Hippocampal formation (tissue), 2 donors: ENCODE measurements at regions not wholly inside any gene's neighbourhood (a gene's known extent, or its start where the extent isn't known, plus 50 kb on each side); places are given as distances from the start of the nearest gene placed in this dataset.
"Not testable (repeated sequence)": the region's sequence is repeated elsewhere in the genome, so short reads cannot be mapped to it uniquely, and the experiment has no call there.

Experiments
- DNase-seq, 2 donors: peaks; one replicate each; lab custom pipeline; 2025; lab: John Stamatoyannopoulos, UW

DNA sequence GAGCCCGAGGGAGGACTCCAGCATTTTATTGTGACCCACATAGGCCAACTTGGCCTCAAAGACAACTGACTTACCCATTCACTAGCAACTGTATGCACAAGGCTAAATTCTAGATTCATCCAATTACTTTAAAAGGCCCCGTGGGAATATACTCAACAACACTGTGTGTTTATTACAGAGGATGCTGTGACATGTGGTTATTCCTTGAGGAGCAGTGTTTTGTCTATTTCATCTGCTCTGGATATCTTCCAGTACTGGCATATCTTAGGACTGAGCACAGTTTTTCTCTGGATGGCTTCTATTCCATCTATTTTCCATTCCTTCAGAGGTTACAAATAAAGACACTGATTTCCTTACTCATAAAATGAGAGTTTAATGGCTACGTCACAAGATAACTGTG is 87.2 kb upstream of the KRAS start:
- no peak for DNase-seq

DNA sequence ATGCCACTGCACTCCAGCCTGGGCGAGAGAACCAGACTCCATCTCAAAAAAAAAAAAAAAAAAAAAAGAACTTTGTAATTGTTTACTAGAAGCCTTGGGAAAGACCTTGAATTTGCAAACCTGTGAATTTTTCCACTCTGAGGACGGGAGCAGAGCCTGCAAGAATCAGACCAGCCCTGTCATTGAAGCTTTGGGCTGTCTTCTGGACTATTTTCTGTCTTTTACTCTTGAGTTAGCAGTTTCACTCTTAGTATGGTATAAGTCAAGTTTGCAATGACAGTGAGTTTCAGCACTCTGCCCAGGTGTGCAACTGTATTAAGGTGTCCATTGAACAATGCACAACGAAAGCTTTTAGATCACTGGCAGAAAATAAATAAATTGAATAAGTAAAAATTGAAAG is 81.4 kb upstream of the KRAS start:
- no peak for DNase-seq

DNA sequence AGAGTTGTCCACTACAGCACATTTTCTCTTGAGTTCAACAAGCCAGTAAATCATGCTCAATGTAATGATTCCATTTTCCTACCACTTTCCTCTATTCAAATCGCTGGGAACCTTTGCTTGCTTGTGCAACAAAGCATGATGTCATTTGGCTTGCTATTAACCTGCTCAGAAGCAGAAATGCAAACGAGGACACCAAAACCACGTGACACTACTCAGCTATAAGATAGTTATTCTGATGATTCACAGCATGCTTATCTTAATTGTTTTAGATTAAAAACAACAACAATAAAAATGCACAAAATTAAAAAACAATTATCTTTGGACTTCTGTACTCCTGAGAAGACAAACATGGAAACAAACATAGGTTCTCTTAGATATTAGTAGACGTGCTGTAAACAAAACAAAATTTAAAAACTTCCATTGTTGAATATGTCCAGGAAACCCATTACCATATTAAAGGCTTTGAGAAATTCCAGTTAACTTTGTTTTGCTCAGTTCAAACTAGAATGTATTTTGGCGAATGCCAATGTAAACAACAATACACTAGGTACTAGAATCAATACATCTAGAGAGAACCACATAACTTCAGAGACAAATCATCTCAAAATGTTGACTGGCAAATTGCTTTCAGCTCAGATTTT is 77.5 kb upstream of the KRAS start:
- DNase-seq, result no peak

DNA sequence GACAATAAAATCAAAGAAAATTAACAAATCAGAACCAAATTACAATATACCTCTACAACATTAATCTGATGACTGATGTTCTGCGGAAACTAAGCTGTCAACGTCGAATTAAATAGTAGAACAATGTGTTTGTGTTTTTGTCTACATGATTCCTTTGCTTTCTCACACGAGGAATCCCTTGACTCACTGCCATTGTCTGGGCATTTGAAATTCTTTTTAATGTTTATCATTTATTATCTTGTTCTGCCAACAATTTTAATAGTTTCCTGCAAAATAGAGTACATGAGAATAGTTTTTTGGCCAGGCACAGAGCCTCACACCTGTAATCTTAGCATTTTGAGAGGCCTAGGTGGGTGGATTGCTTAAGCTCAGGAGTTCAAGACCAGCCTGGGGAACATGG is 76.6 kb upstream of the KRAS start:
- DNase-seq, result no peak

DNA sequence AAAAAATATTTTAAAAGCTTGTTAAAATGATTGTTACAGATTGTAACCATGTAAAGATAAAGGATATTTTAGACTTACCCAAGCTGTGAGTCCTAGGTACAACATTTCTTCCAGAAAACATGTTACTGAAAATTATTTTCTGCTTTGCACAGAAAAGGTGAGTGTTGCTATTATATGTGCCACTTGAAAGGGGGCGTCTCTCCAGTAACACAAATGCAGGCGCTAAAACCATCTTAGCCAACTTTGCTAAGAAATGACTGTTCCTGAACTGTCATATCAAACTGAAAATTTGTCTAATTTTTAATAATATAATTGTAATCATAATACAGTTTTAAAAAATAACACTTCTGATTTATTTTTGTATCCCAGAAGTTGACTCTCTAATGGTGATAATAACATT is 75.6 kb upstream of the KRAS start:
- DNase-seq, result no peak

DNA sequence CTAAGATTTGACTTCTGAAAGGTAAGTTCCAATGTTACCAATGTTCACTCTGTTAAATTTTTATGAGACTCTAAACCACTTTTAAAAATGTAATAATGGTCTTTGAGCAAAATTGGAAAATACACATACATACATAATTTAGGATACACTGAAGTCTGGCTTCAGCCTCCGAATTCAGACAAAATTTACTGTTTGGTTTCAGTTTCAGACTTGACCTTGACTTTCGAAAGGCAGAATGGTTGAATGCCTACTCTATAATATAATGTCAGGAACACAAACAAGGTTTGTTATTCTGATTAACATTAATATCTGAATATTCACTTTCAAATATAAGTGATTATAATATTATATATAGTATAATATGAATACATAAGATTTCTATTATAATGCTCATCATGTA is 74.1 kb upstream of the KRAS start:
- no peak for DNase-seq

DNA sequence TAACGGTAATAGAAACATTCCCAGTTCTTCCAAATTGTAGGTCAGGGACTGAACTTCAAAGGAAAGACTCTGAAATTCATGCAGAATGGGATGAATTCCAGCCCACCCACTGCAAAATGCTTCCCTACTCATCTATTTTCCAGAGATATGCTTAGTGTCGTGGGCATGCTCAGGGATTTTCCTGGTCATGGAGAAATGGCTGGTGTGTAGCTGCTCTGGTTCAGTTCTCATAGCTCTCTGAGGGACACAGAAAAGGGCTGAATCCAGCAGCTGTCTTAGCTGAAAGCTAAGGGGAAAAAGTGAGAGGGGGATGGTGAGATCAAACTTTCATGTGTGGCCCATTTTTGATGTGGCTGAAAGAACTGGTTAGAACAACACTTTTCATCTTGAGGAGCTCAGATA is 72.9 kb upstream of the KRAS start:
- DNase-seq, result no peak

DNA sequence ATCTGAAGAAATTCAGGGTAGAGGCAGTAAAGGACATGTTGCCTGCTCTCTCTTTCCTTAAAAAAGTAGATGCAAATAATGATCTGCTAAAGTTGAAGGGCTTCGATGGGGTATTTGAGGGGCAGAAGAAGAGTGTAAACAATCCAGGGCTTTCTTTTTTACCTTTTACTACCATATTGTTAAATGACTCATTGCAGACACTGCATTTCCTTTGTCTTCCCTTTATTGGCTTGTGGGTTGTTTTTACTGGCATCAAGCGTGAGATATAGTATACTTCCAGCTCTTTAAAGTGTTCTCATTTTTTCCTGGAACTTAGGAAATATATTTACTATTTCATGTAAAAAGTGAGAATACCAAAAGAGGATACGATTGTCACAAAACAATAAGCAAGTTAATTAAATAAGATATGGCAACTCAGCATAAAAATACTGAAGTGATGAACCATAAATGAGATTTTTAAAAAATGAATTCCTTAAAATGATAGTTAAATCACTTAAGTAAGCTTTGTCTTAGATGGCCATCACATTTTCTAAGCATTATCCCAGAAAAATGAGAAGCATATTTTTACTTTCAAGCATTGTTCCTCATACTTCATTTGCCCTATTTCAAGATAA is 72.3 kb upstream of the KRAS start:
- DNase-seq, result no peak

DNA sequence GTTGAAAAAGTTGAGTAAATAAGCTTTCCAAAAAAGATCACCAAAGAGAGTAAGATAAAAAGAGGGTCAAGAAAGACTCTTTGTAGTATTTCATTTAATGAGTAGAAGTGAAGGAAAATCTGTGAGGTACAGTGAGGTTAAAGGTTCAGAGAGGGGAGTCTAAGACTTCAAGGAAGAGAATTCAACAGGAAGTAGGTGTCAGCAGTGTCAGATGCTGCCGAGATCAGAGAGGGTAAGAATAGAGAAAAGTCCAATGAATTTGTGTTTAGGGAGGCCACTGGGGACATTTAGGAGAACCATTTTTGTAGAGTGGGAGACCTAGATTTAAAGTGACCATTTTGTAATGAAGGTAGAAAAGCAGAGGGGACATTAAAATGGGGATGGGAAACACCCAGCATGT is 71.6 kb upstream of the KRAS start:
- DNase-seq, result no peak

DNA sequence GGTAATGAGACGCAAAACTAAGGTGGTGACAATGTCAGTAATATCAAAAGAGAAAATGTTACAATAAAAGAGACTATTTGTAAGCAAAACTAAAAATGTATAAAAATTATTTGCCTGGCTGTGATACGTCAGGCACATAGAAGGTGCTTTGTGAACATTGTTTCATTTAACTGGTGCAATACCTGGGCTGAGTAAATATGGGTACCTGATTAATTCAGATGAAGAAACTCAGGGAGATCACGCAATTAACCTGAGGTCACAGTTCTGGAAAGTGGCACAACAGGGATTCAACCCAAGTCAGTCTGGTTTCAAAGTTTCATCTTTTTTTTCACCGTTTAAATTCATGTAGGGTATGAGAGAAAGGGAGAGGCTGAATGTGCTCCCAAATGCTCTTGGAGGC is 71.0 kb upstream of the KRAS start:
- DNase-seq, result no peak

DNA sequence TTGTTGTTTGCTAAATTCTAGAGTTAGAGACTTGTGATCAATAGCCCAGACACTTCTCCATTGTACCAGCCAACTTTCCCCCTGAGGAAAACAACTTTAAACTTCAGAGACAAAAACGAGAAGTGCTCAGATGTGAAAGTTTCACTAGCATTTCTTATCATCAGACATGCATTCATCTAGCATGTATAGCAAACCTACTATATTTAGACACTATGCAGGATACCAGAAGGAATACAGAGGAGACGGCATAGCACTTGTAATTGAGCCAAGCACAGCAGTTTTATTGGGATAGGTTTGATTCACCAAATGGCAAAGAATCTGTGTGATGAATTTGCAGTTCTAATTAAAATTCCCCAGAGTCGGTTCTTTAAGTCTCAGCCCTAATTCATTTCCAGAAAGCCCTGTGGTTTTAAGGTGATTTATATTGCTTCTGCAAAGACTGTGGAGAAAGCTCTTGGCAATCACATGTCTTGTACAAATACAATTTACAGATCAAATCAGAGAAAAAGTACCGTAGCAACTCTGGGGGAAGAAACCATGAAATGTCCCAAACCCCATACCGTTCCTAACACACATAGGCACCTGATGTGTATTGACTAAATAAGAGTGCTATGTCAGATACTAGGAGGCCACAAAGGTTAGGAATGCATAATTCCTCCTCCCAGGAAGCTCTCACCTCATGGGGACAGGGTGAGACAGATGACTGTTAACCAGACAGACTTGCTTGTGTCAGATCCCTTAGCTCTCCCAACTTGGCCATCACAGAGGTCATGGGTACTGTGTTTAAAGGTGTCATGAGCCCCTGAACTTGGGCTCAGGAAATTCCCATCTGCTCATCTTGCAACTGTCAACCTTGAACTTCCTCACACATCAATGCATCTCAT is 69.6 kb upstream of the KRAS start:
- no peak for DNase-seq

DNA sequence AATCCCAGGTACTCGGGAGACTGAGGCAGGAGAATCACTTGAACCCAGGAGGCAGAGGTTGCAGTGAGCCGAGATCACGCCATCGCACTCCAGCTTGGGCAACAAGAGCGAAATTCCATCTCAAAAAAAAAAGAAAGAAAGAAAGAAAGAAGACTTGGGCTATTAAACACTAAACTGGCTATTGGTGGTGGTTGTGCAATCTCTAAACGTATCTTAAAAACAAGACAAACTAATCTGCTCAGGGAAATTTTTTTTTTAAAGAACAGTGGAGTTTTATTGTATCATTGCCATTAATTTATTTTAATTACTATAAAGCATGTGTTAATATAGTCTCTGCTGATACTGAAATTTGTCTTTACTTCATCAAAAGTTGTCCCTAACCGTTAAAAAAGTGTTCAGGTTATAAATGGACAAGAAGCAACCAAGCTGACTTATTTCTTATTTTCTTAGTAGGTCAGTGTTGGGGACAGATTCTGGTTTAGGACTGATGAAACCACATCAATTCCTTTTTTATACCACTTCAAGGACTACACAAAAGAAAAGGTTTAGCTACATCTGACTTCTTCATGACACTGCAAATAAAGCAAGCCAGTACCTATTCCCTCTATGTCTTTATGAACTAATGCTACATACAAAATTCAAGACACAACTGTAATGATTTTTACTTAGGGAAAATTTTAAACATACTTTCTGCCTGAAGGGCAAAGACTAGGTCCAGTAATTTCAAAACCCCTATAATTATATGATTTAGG is 68.7 kb upstream of the KRAS start:
- DNase-seq, result no peak

DNA sequence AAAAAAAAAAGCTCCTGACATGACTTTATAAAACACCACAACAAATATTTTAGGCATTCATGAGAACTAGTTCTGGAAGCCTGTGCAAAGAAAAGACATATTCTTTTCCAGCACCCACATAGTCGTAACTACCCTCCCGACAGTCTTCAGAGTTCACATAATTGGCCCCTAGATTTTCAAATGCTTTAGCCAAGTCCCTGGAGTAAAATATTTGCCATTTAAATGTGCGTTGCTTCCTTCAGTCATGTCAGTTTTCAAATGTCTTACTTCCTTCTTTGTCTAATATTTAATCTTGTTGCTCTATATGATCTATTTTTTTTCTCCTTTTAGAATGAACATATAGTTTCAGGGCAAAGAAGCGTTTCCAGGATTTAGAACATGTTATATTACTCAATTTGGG is 66.8 kb upstream of the KRAS start:
- no peak for DNase-seq

DNA sequence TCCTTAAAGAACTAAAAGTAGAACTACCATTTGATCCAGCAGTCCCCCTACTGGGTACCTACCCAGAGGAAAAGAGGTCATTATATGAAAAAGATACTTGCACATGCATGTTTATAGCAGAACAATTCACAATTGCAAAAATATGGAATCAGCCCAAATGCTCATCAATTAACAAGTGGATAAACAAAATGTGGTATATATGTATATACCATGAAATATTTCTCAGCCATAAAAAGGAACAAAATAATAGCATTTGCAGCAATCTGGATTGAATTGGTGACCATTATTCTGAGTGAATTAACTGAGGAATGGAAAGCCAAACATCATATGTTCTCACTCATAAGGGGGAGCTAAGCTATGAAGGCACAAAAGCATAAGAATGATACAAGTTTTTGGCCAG is 64.7 kb upstream of the KRAS start:
- DNase-seq, result no peak

DNA sequence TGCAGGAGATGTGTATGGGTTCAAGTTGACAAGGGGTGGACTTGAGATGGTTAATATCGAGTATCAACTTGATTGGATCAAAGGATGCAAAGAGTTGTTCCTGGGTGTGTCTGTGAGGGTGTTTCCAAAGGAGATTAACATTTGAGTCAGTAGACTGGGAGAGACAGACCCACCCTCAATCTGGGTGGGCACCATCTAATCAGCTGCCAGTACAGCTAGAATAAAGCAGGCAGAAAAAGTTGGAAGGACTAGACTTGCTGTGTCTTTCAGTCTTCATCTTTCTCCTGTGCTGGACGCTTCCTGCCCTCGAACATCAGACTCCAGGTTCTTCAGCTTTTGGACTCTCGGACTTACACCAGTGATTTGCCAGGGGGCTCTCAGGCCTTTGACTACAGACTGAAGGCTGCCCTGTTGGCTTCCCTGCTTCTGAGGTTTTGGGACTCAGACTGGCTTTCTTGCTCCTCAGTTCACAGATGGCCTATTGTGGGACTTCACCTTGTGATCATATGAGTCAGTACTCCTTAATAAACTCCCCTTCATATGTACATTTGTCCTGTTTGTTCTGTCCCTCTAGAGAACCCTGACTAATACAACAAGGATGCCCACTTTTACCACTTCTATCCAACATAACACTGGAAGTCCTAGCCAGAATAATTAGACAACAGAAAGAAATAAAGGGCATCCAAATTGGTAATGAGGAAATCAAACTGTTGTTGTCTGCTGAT is 62.7 kb upstream of the KRAS start:
- DNase-seq, result not testable (repeated sequence)

DNA sequence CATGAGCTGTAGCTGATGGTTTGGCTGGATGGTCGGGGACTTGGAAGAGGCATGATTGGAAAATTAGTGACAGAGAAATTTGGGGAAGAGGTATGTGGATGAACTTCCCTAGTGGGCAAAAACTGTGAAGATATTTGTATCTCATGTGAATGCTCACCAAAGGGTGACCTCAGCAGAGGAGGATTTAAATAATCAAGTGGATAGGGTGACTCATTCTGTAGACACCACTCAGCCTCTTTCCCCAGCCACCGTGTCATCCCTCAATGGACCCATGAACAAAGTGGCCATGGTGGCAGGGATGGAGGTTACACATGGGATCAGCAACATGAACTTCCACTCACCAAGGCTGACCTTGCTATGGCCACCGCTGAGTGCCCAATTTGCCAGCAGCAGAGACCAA is 60.8 kb upstream of the KRAS start:
- no peak for DNase-seq

DNA sequence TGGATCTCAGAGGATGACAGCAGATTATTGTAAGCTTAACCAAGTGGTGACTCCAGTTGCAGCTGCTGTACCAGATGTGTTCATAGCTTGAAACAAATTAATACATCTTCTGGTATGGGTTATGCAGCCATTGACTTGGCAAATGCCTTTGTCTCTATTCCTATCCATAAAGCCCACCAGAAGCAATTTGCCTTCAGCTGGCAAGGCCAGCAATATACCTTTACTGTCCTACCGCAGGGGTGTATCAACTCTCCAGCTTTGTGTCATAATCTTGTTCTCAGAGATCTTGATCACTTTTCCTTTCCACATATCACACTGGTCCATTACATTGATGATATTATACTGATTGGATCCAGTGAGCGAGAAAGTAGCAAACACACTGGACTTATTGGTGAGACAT is 59.3 kb upstream of the KRAS start:
- DNase-seq, result not testable (repeated sequence)

DNA sequence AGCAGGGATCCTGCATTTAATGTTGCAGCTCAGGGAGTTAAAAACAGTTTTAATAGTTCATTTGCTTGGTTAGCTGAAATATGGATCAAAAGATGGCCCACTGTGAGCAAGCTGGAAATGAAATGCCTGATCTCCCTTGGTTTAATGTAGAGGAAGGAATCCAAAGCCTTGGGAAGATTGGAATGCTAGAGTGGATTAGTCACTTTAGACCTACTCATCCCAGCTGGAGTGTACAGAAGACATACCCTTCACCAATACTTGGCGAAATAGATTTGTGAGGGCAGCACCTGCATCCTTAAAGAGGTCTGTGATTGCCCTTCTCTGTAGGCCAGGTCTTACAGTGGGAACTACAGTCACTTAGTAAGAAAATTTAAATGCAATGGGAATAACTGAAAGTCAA is 58.0 kb upstream of the KRAS start:
- DNase-seq, result no peak

DNA sequence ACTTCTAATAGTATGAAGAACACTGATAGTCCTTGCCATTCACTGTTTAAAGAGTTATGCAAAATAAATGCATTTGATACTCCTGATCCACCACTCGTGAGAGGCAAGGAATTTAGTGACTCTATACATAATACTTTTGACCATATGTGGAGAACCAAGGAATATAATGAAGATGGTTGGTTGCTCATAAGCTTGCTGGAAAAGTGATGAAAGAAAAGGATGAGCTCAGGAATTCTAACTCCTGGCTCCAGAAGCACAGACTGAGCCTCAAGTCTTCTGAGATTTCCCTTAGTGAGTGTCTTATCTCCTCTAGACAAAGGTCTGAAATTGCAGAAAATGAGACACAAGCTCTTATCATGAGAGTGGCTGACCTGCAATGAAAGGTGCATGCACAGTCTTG is 57.1 kb upstream of the KRAS start:
- no peak for DNase-seq

DNA sequence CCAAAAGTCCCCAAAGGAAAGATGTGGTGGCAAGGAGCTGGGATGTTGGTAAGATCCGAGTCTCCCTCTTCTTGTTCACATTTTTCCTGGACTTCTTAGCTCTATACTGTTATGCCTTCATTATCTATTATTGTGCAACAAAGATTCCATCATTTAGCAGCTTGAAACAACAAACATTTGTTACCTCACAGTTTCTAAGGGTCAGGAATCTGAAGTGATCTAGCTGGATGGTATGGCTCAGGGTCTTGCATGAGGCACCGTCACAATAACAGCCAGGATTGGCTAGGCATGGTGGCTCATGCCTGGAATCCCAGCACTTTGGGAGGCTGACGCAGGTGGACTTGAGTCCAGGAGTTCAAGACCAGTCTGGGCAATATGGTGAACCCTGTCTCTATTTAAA is 51.1 kb upstream of the KRAS start:
- no peak for DNase-seq
